ENCODE measurements at regions not wholly inside any gene's neighbourhood (a gene's known extent, or its start where the extent isn't known, plus 50 kb on each side); places are given as distances from the start of the nearest gene placed in this dataset.

DNA sequence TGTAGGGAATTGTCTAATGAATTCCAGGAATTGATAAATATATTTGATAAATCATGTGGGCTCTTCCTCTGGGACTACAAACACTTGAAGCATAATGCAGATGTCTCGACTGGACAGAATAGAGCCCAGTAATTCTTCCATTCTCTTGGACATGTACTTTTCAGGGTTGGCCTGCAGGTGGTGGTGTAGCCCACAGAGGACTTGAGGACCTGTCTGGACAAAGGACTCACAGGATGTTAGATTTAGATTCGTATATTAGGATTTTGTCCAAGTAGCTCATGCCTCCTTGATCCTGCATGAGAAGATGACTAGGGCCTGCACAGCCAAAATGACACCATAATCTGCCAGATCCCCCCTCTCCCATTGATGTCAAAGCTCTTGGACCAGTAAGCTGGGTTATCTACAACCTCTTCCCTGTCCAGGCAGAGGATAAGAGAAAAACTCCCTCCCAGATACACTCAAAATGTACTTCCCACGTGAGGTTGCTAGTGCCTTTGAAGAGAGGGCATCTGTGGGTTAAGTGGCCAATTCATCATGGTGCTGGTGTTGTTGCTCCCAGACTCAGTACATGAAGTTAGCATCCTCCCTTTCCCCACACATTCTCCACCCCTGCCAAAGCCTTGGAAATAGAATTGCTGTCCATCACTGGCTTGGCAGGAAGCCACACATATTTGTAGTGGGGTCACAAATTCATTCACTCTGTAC is 88.6 kb upstream of the ZNF280D start:
- peak; percentile 63 to 72 (median 70) for DNase-seq
- peak; percentile 95 to 98 (median 96) for ATAC-seq
- no peak for TF ChIP-seq POLR2A (IDR thresholded peaks at IDR 0.05)
- TF ChIP-seq, protein P1, sequence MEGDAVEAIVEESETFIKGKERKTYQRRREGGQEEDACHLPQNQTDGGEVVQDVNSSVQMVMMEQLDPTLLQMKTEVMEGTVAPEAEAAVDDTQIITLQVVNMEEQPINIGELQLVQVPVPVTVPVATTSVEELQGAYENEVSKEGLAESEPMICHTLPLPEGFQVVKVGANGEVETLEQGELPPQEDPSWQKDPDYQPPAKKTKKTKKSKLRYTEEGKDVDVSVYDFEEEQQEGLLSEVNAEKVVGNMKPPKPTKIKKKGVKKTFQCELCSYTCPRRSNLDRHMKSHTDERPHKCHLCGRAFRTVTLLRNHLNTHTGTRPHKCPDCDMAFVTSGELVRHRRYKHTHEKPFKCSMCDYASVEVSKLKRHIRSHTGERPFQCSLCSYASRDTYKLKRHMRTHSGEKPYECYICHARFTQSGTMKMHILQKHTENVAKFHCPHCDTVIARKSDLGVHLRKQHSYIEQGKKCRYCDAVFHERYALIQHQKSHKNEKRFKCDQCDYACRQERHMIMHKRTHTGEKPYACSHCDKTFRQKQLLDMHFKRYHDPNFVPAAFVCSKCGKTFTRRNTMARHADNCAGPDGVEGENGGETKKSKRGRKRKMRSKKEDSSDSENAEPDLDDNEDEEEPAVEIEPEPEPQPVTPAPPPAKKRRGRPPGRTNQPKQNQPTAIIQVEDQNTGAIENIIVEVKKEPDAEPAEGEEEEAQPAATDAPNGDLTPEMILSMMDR (IDR thresholded peaks at IDR 0.05): peak; percentile 71 to 81 (median 78)
- H3K27ac ChIP-seq: no peak overlapping the region
- H3K27me3 ChIP-seq: no peaks in the 10 kb centered on the region
- 38% methylated on average over 1 of the region's 3 CpGs for WGBS (ENCODE audit: insufficient coverage, low coverage, low lambda C conversion rate, missing lambda C conversion rate)
- no peaks in the 10 kb centered on the region for H3K36me3 ChIP-seq
- H3K9me3 ChIP-seq: no peaks in the 10 kb centered on the region
- H3K4me3 ChIP-seq: no peak overlapping the region
- intact Hi-C loops (cut with DNase I): no loop called here
- no peaks in the 10 kb centered on the region for H3K4me1 ChIP-seq

DNA sequence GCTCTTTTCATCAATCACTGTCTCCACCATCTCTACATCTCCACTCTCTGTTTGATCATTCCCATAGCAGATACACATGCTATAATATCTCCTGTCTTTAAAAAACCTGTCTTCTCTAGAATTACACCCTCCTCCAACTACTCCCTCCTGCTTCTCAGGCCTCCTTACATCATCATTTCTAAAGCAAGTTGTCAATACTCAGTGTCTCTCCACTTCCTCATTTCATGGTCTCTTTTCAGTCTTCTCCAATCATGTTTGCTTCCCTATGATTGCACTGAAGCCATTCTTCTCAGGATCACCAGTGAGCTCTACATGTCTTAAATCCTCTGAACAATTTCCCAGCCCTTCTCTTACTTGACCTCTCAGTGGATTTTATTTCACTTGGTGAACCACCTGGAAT is 87.0 kb upstream of the ZNF280D start:
- peak in 1 of 4 donors; percentile 30 for ATAC-seq
- intact Hi-C loops (cut with DNase I): no loop called here

DNA sequence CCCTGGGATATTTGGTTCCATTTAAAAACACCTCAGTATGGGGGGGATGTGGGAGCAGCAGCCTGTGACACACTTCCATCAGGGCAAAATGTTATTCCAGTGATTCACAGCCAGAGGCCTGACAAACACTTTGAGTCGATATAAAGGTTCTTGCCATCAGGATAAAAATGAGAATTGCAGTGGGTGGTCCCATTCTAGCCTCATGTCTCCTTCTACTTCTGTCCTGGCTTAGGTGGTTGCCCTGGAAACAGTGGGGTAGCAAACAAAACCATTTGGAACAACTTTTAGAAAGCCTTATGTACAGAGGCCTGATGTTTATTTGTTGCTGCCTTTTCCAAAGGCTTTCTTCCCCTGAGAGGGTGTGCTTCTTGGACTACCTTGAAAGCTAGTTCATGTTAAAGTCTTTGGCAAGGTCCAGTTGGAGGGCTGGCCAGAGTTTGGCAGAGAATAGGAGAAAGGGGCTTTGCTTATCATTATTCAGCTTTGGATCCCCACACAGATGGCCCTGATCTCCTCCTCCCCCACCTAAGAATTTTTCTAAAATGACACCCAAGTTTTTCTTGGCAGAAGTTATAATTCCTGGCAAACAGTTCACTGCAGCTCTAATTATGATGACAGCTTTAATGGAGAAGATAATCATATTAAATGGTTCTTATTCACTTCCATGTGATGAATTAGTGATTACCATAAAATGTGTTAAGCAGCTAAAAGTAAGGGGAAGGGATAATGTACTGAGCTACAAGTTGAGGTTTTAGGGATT is 84.2 kb upstream of the ZNF280D start:
- intact Hi-C loops (cut with DNase I): loop anchor here in 1 of 2 donors (10.0 kb wide), 2 partner anchors 323 to 497 kb away; no protein-coding TSS in a partner anchor
- peaks cover 0 to 1% (median 0%) of the 10 kb centered on the region in 4 donors for H3K4me1 ChIP-seq
- no peaks in the 10 kb centered on the region for H3K36me3 ChIP-seq
- no peaks in the 10 kb centered on the region for H3K27me3 ChIP-seq
- no peaks in the 10 kb centered on the region for H3K9me3 ChIP-seq
- H3K27ac ChIP-seq: no peak overlapping the region
- ATAC-seq (no peak), DNase-seq (no peak)
- TF ChIP-seq, protein P1 (IDR thresholded peaks at IDR 0.05): no peak
- TF ChIP-seq POLR2A (IDR thresholded peaks at IDR 0.05): no peak
- no peak overlapping the region for H3K4me3 ChIP-seq
- WGBS (ENCODE audit: insufficient coverage, low coverage, low lambda C conversion rate, missing lambda C conversion rate): no CpG with 5 or more reads among the region's 1 CpG

More for the DNA sequence above, 87.0 kb upstream of the ZNF280D start:
- Histone ChIP-seq H3K4me3 (no peak overlapping the region), H3K36me3 (no peaks in the 10 kb centered on the region), H3K27me3 (no peaks in the 10 kb centered on the region), H3K9me3 (no peaks in the 10 kb centered on the region), H3K27ac (no peak overlapping the region), H3K4me1 (no peaks in the 10 kb centered on the region)
- TF ChIP-seq, protein P1 (IDR thresholded peaks at IDR 0.05): no peak
- TF ChIP-seq POLR2A (IDR thresholded peaks at IDR 0.05): no peak
- DNase-seq: no peak

DNA sequence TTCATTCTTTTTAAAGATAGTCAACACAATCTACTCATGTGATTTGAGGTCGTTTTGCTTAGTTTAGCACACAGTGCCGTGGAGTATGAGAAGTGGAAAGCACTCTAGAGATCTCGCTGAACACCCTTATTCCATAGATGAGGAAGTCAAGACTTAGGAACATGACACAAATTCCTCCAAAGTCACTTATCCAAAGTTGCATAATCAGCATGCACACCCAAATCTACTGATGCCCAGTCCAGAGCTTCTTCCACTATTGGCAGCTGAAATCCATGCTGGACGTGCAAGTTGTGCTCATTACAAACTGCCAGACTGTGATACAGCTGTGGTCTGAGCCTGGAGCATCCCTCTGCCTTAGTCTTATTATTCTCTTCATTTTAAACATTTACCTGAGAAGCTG is 83.5 kb upstream of the ZNF280D start:
- no peak overlapping the region for H3K4me3 ChIP-seq
- WGBS (ENCODE audit: insufficient coverage, low coverage, low lambda C conversion rate, missing lambda C conversion rate): 81% methylated on average over 4 of the region's 4 CpGs
- DNase-seq (no peak), ATAC-seq (peak in 1 of 4 donors; percentile 21)
- H3K4me1 ChIP-seq: peaks cover 0 to 8% (median 0%) of the 10 kb centered on the region in 4 donors
- H3K9me3 ChIP-seq: no peaks in the 10 kb centered on the region
- H3K27me3 ChIP-seq: no peaks in the 10 kb centered on the region
- intact Hi-C loops (cut with DNase I): loop anchor here in 1 of 2 donors (10.0 kb wide), 2 partner anchors 322 to 498 kb away; no protein-coding TSS in a partner anchor
- no peak for TF ChIP-seq POLR2A (IDR thresholded peaks at IDR 0.05)
- TF ChIP-seq, protein P1 (IDR thresholded peaks at IDR 0.05): no peak
- no peaks in the 10 kb centered on the region for H3K36me3 ChIP-seq
- H3K27ac ChIP-seq: no peak overlapping the region
